K562 (cell line): ENCODE measurements at regions not wholly inside any gene's neighbourhood (a gene's known extent, or its start where the extent isn't known, plus 50 kb on each side); places are given as distances from the start of the nearest gene placed in this dataset.
A peak's percentile ranks its signal among the peaks of the same experiment; 100 is the strongest.

ENCODE experiments used
- BRD4 ChIP-seq: fragments of 200-600 bp; sonication (generic); IDR thresholded peaks from 2 replicates; pipeline ENCODE4 v1.6.1; 2017; ENCODE audit warnings: inconsistent platforms
- CBX2 ChIP-seq: fragments of 200-600 bp; sonication (generic); IDR thresholded peaks from one replicate; pipeline ENCODE4 v1.6.1; 2012; ENCODE audit warnings: mild to moderate bottlenecking, low read length, inconsistent platforms; ENCODE audit not compliant: insufficient read depth, poor library complexity, severe bottlenecking
- CTCFL ChIP-seq: IDR thresholded peaks from 2 replicates; pipeline ENCODE4 v1.6.1; 2011; ENCODE audit warnings: borderline replicate concordance, low read depth, mild to moderate bottlenecking, moderate library complexity, low read length; ENCODE audit not compliant: insufficient read depth, poor library complexity, severe bottlenecking
- DACH1 ChIP-seq: fragments of 450-650 bp; IDR thresholded peaks from 2 replicates; pipeline ENCODE4 v1.6.1; 2018; ENCODE audit not compliant: partially characterized antibody
- ETV6 ChIP-seq, 3 experiments: fragments of 150-350 bp in 1 of 3; sonication (generic) in 1 of 3; formaldehyde crosslinking in 1 of 3; IDR thresholded peaks; 2 replicates each; pipeline versions ENCODE4 v1.6.1 to v1.8.0; 2014 to 2022; ENCODE audit warnings: borderline replicate concordance in 2 of 3, low read depth in 2 of 3, antibody characterized with exemption in 1 of 3, low read length in 1 of 3, mild to moderate bottlenecking in 1 of 3, missing genetic modification reagents in 1 of 3
- EWSR1 ChIP-seq: fragments of 450-650 bp; IDR thresholded peaks from 2 replicates; pipeline ENCODE4 v1.6.1; 2018; ENCODE audit warnings: borderline replicate concordance, mild to moderate bottlenecking, low read depth, moderate library complexity; ENCODE audit not compliant: partially characterized antibody
- GATA2 ChIP-seq: sonication (generic); formaldehyde crosslinking; IDR thresholded peaks from 2 replicates; pipeline ENCODE4 v1.4.0; 2020; ENCODE audit warnings: mild to moderate bottlenecking, missing genetic modification reagents
- HIVEP1 ChIP-seq: fragments of 250-450 bp; sonication (Bioruptor Pico); IDR thresholded peaks from 2 replicates; pipeline ENCODE4 v1.4.0; 2020; ENCODE audit warnings: mild to moderate bottlenecking
- ILF3 ChIP-seq: fragments of 450-650 bp; IDR thresholded peaks from 2 replicates; pipeline ENCODE4 v1.6.1; 2018; ENCODE audit warnings: antibody characterized with exemption, mild to moderate bottlenecking, moderate library complexity, borderline replicate concordance
- KLF13 ChIP-seq: fragments of 450-650 bp; IDR thresholded peaks from 2 replicates; pipeline ENCODE4 v1.6.1; 2016; ENCODE audit warnings: missing genetic modification characterization, low read depth, mild to moderate bottlenecking, missing compliant biosample characterization, moderate library complexity, borderline replicate concordance
- MXI1 ChIP-seq: IDR thresholded peaks from 2 replicates; pipeline ENCODE4 v1.6.1; 2011; ENCODE audit warnings: low read depth, mild to moderate bottlenecking, improper control_type of control experiment, low read length
- PHB ChIP-seq: fragments of 250-450 bp; sonication (Bioruptor Pico); IDR thresholded peaks from 2 replicates; pipeline ENCODE4 v1.5.0; 2021
- POLR2AphosphoS5 ChIP-seq: IDR thresholded peaks from 2 replicates; pipeline ENCODE4 v1.6.1; 2011; ENCODE audit warnings: mild to moderate bottlenecking, low read depth, low read length, moderate library complexity; ENCODE audit not compliant: control insufficient read depth, insufficient read depth
- TARDBP ChIP-seq: fragments of 450-650 bp; IDR thresholded peaks from 2 replicates; pipeline ENCODE4 v1.6.1; 2016
- TBP ChIP-seq: optimal IDR thresholded peaks from 2 replicates; pipeline ENCODE3; 2011; ENCODE audit warnings: low read depth, low read length, improper control_type of control experiment
- TCF3 ChIP-seq: sonication (generic); formaldehyde crosslinking; IDR thresholded peaks from 2 replicates; pipeline ENCODE4 v1.4.0; 2020; ENCODE audit warnings: mild to moderate bottlenecking, missing genetic modification reagents
- THAP12 ChIP-seq: fragments of 250-450 bp; sonication (Bioruptor Pico); IDR thresholded peaks from 2 replicates; pipeline ENCODE4 v1.9.0; 2021; ENCODE audit warnings: mild to moderate bottlenecking, inconsistent platforms
- ZC3H4 ChIP-seq: sonication (generic); formaldehyde crosslinking; IDR thresholded peaks from 2 replicates; pipeline ENCODE4 v1.9.0; 2021; ENCODE audit warnings: missing genetic modification reagents, borderline replicate concordance
- ZNF174 ChIP-seq: fragments of 250-450 bp; sonication (Bioruptor Pico); IDR thresholded peaks from 2 replicates; pipeline ENCODE4 v1.4.0; 2020; ENCODE audit warnings: mild to moderate bottlenecking
- TF ChIP-seq, protein P1 (sequence below): fragments of 450-650 bp; IDR thresholded peaks from 2 replicates; pipeline ENCODE4 v1.6.1; 2016; ENCODE audit warnings: borderline replicate concordance

- TF ChIP-seq PHB (CRISPR knock-in tag) (0 out of 2 replicates have a peak, but pooled peaks have one; percentile 65), MXI1 (0 out of 2 replicates have a peak, but pooled peaks have one; percentile 15), TARDBP (no peak), TBP (no peak), ZNF174 (CRISPR knock-in tag) (no peak; the same call in 1 of the 2 replicates), ETV6 (IDR thresholded peaks at IDR 0.05; ENCODE audit: borderline replicate concordance in 1 of 2, low read depth in 2 of 2, low read length in 1 of 2) (peak in 1 of 2 experiments; percentile 24; a peak in 1 of 4 replicates), ETV6 (CRISPR knock-in tag; IDR thresholded peaks at IDR 0.05; ENCODE audit: borderline replicate concordance) (no peak), POLR2AphosphoS5 (peak; percentile 87), CTCFL (no peak), TCF3 (peak; percentile 38; the same call in 1 of the 2 replicates), GATA2 (CRISPR knock-in tag) (0 out of 2 replicates have a peak, but pooled peaks have one; percentile 9), EWSR1 (peak; percentile 49), DACH1 (no peak), HIVEP1 (CRISPR knock-in tag) (0 out of 2 replicates have a peak, but pooled peaks have one; percentile 46), KLF13 (tag) (no peak), ZC3H4 (CRISPR knock-in tag) (no peak), CBX2 (no peak), ILF3 (peak; percentile 6), BRD4 (no peak), THAP12 (CRISPR knock-in tag) (no peak)
- TF ChIP-seq, protein P1, sequence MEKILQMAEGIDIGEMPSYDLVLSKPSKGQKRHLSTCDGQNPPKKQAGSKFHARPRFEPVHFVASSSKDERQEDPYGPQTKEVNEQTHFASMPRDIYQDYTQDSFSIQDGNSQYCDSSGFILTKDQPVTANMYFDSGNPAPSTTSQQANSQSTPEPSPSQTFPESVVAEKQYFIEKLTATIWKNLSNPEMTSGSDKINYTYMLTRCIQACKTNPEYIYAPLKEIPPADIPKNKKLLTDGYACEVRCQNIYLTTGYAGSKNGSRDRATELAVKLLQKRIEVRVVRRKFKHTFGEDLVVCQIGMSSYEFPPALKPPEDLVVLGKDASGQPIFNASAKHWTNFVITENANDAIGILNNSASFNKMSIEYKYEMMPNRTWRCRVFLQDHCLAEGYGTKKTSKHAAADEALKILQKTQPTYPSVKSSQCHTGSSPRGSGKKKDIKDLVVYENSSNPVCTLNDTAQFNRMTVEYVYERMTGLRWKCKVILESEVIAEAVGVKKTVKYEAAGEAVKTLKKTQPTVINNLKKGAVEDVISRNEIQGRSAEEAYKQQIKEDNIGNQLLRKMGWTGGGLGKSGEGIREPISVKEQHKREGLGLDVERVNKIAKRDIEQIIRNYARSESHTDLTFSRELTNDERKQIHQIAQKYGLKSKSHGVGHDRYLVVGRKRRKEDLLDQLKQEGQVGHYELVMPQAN, result no peak
These were observed 643.5 kb upstream of the DPP6 start (continued) for GRCh38 chr7:153408360-153409335.
